ENCODE measurements at regions not wholly inside any gene's neighbourhood (a gene's known extent, or its start where the extent isn't known, plus 50 kb on each side); places are given as distances from the start of the nearest gene placed in this dataset.

GRCh38 chr12:68422159-68422558 lies 90.0 kb upstream of the MDM1 start:
- intact Hi-C loops (cut with micrococcal nuclease) = no loop called here
- TF ChIP-seq, protein P1, sequence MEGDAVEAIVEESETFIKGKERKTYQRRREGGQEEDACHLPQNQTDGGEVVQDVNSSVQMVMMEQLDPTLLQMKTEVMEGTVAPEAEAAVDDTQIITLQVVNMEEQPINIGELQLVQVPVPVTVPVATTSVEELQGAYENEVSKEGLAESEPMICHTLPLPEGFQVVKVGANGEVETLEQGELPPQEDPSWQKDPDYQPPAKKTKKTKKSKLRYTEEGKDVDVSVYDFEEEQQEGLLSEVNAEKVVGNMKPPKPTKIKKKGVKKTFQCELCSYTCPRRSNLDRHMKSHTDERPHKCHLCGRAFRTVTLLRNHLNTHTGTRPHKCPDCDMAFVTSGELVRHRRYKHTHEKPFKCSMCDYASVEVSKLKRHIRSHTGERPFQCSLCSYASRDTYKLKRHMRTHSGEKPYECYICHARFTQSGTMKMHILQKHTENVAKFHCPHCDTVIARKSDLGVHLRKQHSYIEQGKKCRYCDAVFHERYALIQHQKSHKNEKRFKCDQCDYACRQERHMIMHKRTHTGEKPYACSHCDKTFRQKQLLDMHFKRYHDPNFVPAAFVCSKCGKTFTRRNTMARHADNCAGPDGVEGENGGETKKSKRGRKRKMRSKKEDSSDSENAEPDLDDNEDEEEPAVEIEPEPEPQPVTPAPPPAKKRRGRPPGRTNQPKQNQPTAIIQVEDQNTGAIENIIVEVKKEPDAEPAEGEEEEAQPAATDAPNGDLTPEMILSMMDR (IDR thresholded peaks at IDR 0.05; ENCODE audit: borderline replicate concordance) = no peak

GRCh38 chr12:68422956-68423574 lies 90.9 kb upstream of the MDM1 start:
- H3K4me3 ChIP-seq = no peak overlapping the region
- no peak overlapping the region for H3K27ac ChIP-seq (replicated peaks)
- intact Hi-C loops (cut with micrococcal nuclease) = no loop called here
- DNase-seq = no peak
- no peaks in the 10 kb centered on the region for H3K27me3 ChIP-seq (ENCODE audit: low read depth)
- H3K4me1 ChIP-seq = peaks cover 12% of the 10 kb centered on the region
- H3K9me3 ChIP-seq (replicated peaks) = no peaks in the 10 kb centered on the region
- TF ChIP-seq, protein P1 (IDR thresholded peaks at IDR 0.05; ENCODE audit: borderline replicate concordance) = no peak
- no peaks in the 10 kb centered on the region for H3K36me3 ChIP-seq

More at GRCh38 chr12:68422159-68422558, 90.0 kb upstream of the MDM1 start:
- H3K36me3 ChIP-seq = no peaks in the 10 kb centered on the region
- DNase-seq = no peak
- no peaks in the 10 kb centered on the region for H3K9me3 ChIP-seq (replicated peaks)
- no peak overlapping the region for H3K4me3 ChIP-seq
- no peaks in the 10 kb centered on the region for H3K27me3 ChIP-seq (ENCODE audit: low read depth)
- no peak overlapping the region for H3K27ac ChIP-seq (replicated peaks)
- H3K4me1 ChIP-seq = peaks cover 12% of the 10 kb centered on the region

- H3K9me3 ChIP-seq (replicated peaks) = no peaks in the 10 kb centered on the region
These were observed 93.8 kb upstream of the MDM1 start for GRCh38 chr12:68425998-68426397.

DNA sequence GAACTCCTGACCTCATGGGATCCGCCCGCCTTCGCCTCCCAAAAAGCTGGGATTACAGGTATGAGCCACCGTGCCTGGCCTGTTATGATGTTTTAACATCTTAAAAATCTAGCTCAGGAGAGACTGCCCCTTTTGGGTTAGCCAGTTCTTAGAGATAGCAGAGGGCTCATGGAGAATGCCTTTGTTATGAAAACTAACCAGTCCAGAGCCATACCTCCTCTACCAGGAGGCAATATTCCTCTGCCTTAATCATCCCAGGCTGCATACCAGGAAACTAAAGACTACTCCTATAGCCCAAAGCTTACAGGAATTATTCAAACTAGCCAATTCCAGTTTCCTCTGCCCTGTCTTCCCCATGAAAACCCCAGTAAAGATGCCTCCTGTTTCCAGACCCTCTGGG lies 96.0 kb upstream of the MDM1 start:
- no peak for DNase-seq
- H3K27ac ChIP-seq (replicated peaks) = no peak overlapping the region
- no peaks in the 10 kb centered on the region for H3K9me3 ChIP-seq (replicated peaks)
- TF ChIP-seq, protein P1 (IDR thresholded peaks at IDR 0.05; ENCODE audit: borderline replicate concordance) = no peak
- intact Hi-C loops (cut with micrococcal nuclease) = no loop called here
- H3K4me1 ChIP-seq = no peaks in the 10 kb centered on the region
- H3K27me3 ChIP-seq (ENCODE audit: low read depth) = no peaks in the 10 kb centered on the region
- no peak overlapping the region for H3K4me3 ChIP-seq
- no peaks in the 10 kb centered on the region for H3K36me3 ChIP-seq

More at GRCh38 chr12:68425998-68426397, 93.8 kb upstream of the MDM1 start:
- TF ChIP-seq, protein P1 (IDR thresholded peaks at IDR 0.05; ENCODE audit: borderline replicate concordance) = no peak
- Histone ChIP-seq H3K4me3 (no peak overlapping the region), H3K27me3 (ENCODE audit: low read depth) (no peaks in the 10 kb centered on the region), H3K27ac (replicated peaks) (no peak overlapping the region), H3K36me3 (no peaks in the 10 kb centered on the region), H3K4me1 (no peaks in the 10 kb centered on the region)
- DNase-seq = no peak
- intact Hi-C loops (cut with micrococcal nuclease) = no loop called here

- no peak for DNase-seq
- intact Hi-C loops (cut with micrococcal nuclease) = no loop called here
- TF ChIP-seq, protein P1 (IDR thresholded peaks at IDR 0.05; ENCODE audit: borderline replicate concordance) = no peak
- Histone ChIP-seq H3K9me3 (replicated peaks) (no peaks in the 10 kb centered on the region), H3K27me3 (ENCODE audit: low read depth) (no peaks in the 10 kb centered on the region), H3K27ac (replicated peaks) (no peak overlapping the region), H3K4me1 (no peaks in the 10 kb centered on the region), H3K4me3 (no peak overlapping the region), H3K36me3 (no peaks in the 10 kb centered on the region)
These were observed 96.8 kb upstream of the MDM1 start for GRCh38 chr12:68428724-68429501.

Data from left ventricle myocardium inferior (tissue), 1 donor.